ENCODE measurements at regions not wholly inside any gene's neighbourhood (a gene's known extent, or its start where the extent isn't known, plus 50 kb on each side); places are given as distances from the start of the nearest gene placed in this dataset.

DNA sequence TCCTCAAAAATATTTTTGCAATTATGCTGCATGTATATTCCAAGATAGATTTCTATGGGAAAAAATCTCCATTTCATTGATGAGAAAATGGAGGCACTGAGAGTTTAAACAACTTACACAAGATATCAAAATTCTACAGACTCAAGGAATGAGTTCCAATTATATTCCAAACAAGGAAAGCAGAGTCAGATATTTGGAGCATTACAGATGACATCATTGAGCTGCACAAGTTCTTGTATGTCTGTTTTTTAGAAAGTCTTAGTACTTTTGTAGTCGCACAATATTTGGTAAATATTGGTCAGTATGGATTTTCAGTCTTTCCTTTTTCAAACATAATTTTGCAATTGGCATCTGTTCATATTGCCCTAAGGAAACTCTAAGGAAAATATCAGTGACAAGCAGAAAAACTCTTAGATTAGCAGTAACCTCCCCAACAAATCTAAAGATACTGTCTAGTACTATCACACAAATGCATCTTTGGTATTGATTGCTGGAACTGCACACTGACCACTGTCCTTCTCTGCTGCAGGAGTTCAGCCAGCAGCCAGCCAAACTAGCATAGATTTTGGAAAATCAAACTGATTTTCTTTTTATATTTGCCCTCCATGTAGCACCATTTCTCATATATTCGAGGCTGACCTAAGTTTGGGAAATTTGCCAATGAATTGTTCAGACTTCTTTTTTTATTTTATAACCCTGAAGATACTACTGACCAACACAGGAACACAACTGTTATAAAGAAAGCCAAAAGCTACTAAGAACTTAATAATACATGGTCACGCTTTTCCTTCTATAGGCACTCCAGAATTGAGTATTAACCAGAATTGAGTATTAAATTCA, 51.7 kb upstream of the TBX18 start:
- no peak for DNase-seq (ENCODE audit: low spot score)

Data from CD4-positive, alpha-beta T cell treated with Interleukin-6 at 100 ng/mL for 8 hours (primary cell).